CD4-positive, alpha-beta T cell (primary cell): ENCODE measurements at regions not wholly inside any gene's neighbourhood (a gene's known extent, or its start where the extent isn't known, plus 50 kb on each side); places are given as distances from the start of the nearest gene placed in this dataset.

Experiments used
- ATAC-seq: fragments of 200-7000 bp; cut with Tn5 transposase; one replicate; pipeline ENCODE4 v1.10.0; 2022; ENCODE audit warnings: mild to moderate bottlenecking; ENCODE audit not compliant: poor library complexity
- CTCF ChIA-PET: fragments of 350-600 bp; sonication (Branson Sonifier 250); formaldehyde crosslinking; loops from one replicate; lab custom pipeline; 2021; ENCODE audit warnings: antibody characterized with exemption, inconsistent platforms; lab: Charles Lee
- POLR2A ChIA-PET: fragments of 350-600 bp; sonication (Branson Sonifier 250); formaldehyde crosslinking; loops from one replicate; lab custom pipeline; 2021; ENCODE audit warnings: antibody characterized with exemption, inconsistent platforms; lab: Charles Lee
- DNase-seq, 14 experiments: peaks; one replicate each; pipeline ENCODE4 v3.0.0-alpha.2; 2013 to 2020; ENCODE audit warnings: mixed read lengths in 2 of 14
- H3K27ac ChIP-seq, 2 donors: one replicate each; pipeline versions ENCODE4 v1.5.1 to v1.7.0; 2013; ENCODE audit warnings: low read length in 2 of 2, low read depth in 1 of 2, mild to moderate bottlenecking in 1 of 2
- H3K27me3 ChIP-seq, 2 experiments: 1 replicate in 1 of 2; 2 replicates in 1 of 2; pipeline versions ENCODE4 v1.6.1 to v1.7.0; 2013; ENCODE audit warnings: low read length in 2 of 2, control low read depth in 1 of 2, mild to moderate bottlenecking in 1 of 2, moderate library complexity in 1 of 2; ENCODE audit not compliant: insufficient read depth in 2 of 2, control insufficient read depth in 1 of 2
- H3K36me3 ChIP-seq: one replicate; pipeline ENCODE4 v1.6.1; 2013; ENCODE audit warnings: low read length, control low read depth; ENCODE audit not compliant: insufficient read depth
- H3K4me1 ChIP-seq: one replicate; pipeline ENCODE4 v1.6.1; 2013; ENCODE audit warnings: low read length, control low read depth; ENCODE audit not compliant: insufficient read depth
- H3K4me3 ChIP-seq: one replicate; pipeline ENCODE4 v1.5.1; 2013; ENCODE audit warnings: mild to moderate bottlenecking, low read length, moderate library complexity
- H3K9me3 ChIP-seq, 2 experiments: 1 replicate in 1 of 2; 2 replicates in 1 of 2; pipeline versions ENCODE4 v1.6.1 to v1.7.0; 2013; ENCODE audit warnings: low read length in 2 of 2, mild to moderate bottlenecking in 2 of 2, control low read depth in 1 of 2, moderate library complexity in 1 of 2; ENCODE audit not compliant: control insufficient read depth in 1 of 2, insufficient read depth in 1 of 2
- H3K27ac Mint-ChIP-seq: one replicate; pipeline ENCODE4 v1.8.0; 2020; ENCODE audit warnings: mixed read lengths
- H3K27me3 Mint-ChIP-seq: one replicate; pipeline ENCODE4 v1.8.0; 2021; ENCODE audit warnings: mixed read lengths
- H3K36me3 Mint-ChIP-seq: one replicate; pipeline ENCODE4 v1.8.0; 2021; ENCODE audit warnings: low read depth, mixed read lengths
- H3K4me1 Mint-ChIP-seq: one replicate; pipeline ENCODE4 v1.8.0; 2021; ENCODE audit warnings: low read depth, mixed read lengths
- H3K4me3 Mint-ChIP-seq: one replicate; pipeline ENCODE4 v1.8.0; 2020; ENCODE audit warnings: mild to moderate bottlenecking, mixed read lengths
- H3K9me3 Mint-ChIP-seq: one replicate; pipeline ENCODE4 v1.8.0; 2020; ENCODE audit warnings: mixed read lengths
- CTCF ChIP-seq: fragments of 200-600 bp; IDR thresholded peaks from one replicate; pipeline ENCODE4 v1.8.0; 2022; ENCODE audit warnings: antibody characterized with exemption, mild to moderate bottlenecking
- intact Hi-C, 2 experiments: fragments of 100-400 bp; cut with DNase I in 1 of 2; cut with micrococcal nuclease in 1 of 2; formaldehyde crosslinking; loops; one replicate each; pipeline versions ENCODE4 v1.15.1 to v1.9.0; 2023 to 2025; cut with DNase I, micrococcal nuclease

DNA sequence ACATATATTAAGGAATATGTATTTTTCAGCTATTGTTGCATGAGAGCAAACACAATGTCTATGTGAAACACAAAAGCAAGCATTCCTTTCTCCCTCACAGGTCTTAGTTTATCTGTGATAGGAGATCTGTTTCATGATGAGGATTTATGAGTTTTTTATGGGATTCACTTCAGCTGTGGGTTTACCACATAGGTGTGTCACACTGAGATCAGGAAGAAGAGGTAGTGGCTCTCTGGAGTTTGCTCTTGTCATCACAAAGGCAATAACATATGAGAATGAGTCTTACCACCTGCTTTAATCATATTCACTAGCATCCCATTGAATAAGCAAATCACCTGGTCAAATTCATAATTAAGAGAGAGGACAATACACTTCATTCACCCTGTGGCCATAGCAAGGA is 960.3 kb upstream of the SLC39A10 start:
- TF ChIP-seq CTCF = no peak
- intact Hi-C loops = no loop called here
- CTCF ChIA-PET = no interaction called here
- POLR2A ChIA-PET = no interaction called here
- Mint-ChIP-seq H3K4me3 (no peak overlapping the region), H3K27me3 (no peaks in the 10 kb centered on the region), H3K27ac (no peak overlapping the region), H3K36me3 (no peaks in the 10 kb centered on the region), H3K4me1 (no peaks in the 10 kb centered on the region), H3K9me3 (peaks cover 2% of the 10 kb centered on the region)
- no peaks in the 10 kb centered on the region for H3K36me3 ChIP-seq
- no peaks in the 10 kb centered on the region for H3K9me3 ChIP-seq
- DNase-seq (no peak), ATAC-seq (no peak)
- H3K27me3 ChIP-seq = no peaks in the 10 kb centered on the region
- H3K27ac ChIP-seq = no peak overlapping the region
- no peak overlapping the region for H3K4me3 ChIP-seq
- H3K4me1 ChIP-seq = no peaks in the 10 kb centered on the region

DNA sequence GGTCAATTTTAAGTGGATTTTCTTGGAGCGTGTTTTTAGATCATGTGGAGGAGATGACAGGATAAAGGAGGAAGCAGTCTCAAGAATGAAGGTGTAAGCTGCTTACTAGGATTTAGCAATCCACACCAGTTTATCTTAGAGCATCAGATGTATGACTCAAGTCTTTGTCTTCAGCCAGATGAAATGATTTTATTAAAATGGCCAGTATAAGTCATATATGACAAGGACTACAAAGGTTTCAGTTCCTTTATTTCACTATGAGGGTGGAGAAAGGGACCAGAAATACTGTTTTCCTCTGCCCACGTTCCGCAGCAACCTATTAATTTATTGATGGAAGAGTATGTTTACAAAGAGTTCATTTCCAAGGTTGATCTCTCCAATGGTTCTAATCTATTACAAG is 970.5 kb upstream of the SLC39A10 start:
- intact Hi-C loops = no loop called here
- H3K36me3 Mint-ChIP-seq = no peaks in the 10 kb centered on the region
- no peaks in the 10 kb centered on the region for H3K27me3 Mint-ChIP-seq
- ChIA-PET POLR2A (no interaction called here), CTCF (no interaction called here)
- no peaks in the 10 kb centered on the region for H3K4me1 ChIP-seq
- H3K4me3 Mint-ChIP-seq = no peak overlapping the region
- H3K4me3 ChIP-seq = no peak overlapping the region
- H3K4me1 Mint-ChIP-seq = no peaks in the 10 kb centered on the region
- no peaks in the 10 kb centered on the region for H3K9me3 Mint-ChIP-seq
- H3K27me3 ChIP-seq = no peaks in the 10 kb centered on the region
- no peak for TF ChIP-seq CTCF
- no peaks in the 10 kb centered on the region for H3K9me3 ChIP-seq
- no peaks in the 10 kb centered on the region for H3K36me3 ChIP-seq
- no peak overlapping the region for H3K27ac Mint-ChIP-seq
- ATAC-seq (no peak), DNase-seq (no peak)
- no peak overlapping the region for H3K27ac ChIP-seq

- CTCF ChIA-PET = no interaction called here
- H3K4me1 ChIP-seq = no peaks in the 10 kb centered on the region
- H3K27me3 ChIP-seq = no peaks in the 10 kb centered on the region
- H3K4me3 ChIP-seq = no peak overlapping the region
- intact Hi-C loops = no loop called here
- POLR2A ChIA-PET = no interaction called here
- Mint-ChIP-seq H3K4me3 (no peak overlapping the region), H3K27me3 (no peaks in the 10 kb centered on the region), H3K36me3 (no peaks in the 10 kb centered on the region), H3K4me1 (no peaks in the 10 kb centered on the region), H3K27ac (no peak overlapping the region), H3K9me3 (no peaks in the 10 kb centered on the region)
- H3K27ac ChIP-seq = no peak overlapping the region
- TF ChIP-seq CTCF = no peak
- H3K36me3 ChIP-seq = no peaks in the 10 kb centered on the region
- H3K9me3 ChIP-seq = no peaks in the 10 kb centered on the region
- DNase-seq = no peak
- ATAC-seq = no peak
Observed at GRCh38 chr2:194674043-194674442, 983.0 kb upstream of the SLC39A10 start.
